Vagina (tissue), 2 donors: ENCODE measurements at regions not wholly inside any gene's neighbourhood (a gene's known extent, or its start where the extent isn't known, plus 50 kb on each side); places are given as distances from the start of the nearest gene placed in this dataset.

ENCODE experiments used
- DNase-seq, 2 donors: peaks; one replicate each; pipeline ENCODE4 v3.0.0-alpha.2; 2017; ENCODE audit errors: extremely low spot score in 2 of 2
- H3K27ac ChIP-seq: fragments of 200-600 bp; sonication (generic); one replicate; pipeline ENCODE4 v1.5.1; 2019
- H3K27me3 ChIP-seq: fragments of 200-600 bp; sonication (generic); one replicate; pipeline ENCODE4 v1.5.1; 2019
- H3K36me3 ChIP-seq, 2 donors: fragments of 200-600 bp; sonication (generic); one replicate each; pipeline ENCODE4 v1.5.1; 2017 to 2019
- H3K4me1 ChIP-seq: fragments of 200-600 bp; sonication (generic); one replicate; pipeline ENCODE4 v1.5.1; 2019
- H3K4me3 ChIP-seq, 2 donors: fragments of 200-600 bp; sonication (generic); 1 replicate in 1 of 2; 2 replicates in 1 of 2; pipeline ENCODE4 v1.5.1; 2016 to 2019
- H3K9me3 ChIP-seq: fragments of 200-600 bp; sonication (generic); one replicate; pipeline ENCODE4 v1.5.1; 2019
- POLR2A ChIP-seq, 2 donors: fragments of 450-650 bp; IDR thresholded peaks; one replicate each; pipeline ENCODE4 v1.6.1; 2017; ENCODE audit warnings: antibody characterized with exemption in 2 of 2, mild to moderate bottlenecking in 2 of 2, moderate library complexity in 2 of 2
- POLR2AphosphoS5 ChIP-seq, 2 donors: sonication (generic); formaldehyde crosslinking; IDR thresholded peaks; one replicate each; pipeline ENCODE4 v1.9.0; 2017; ENCODE audit warnings: antibody characterized with exemption in 2 of 2, mild to moderate bottlenecking in 2 of 2, low read depth in 1 of 2; ENCODE audit not compliant: insufficient read depth in 1 of 2
- intact Hi-C: fragments of 100-400 bp; cut with DNase I; formaldehyde crosslinking; loops from one replicate; pipeline ENCODE4 v1.15.1; 2023
- TF ChIP-seq, protein P1 (sequence below), 3 experiments: fragments of 450-650 bp in 2 of 3; fragments of 200-600 bp in 1 of 3; sonication (generic) in 1 of 3; IDR thresholded peaks; one replicate each; pipeline ENCODE4 v1.5.1; 2017 to 2019; ENCODE audit warnings: antibody characterized with exemption in 3 of 3, mild to moderate bottlenecking in 2 of 3, moderate library complexity in 2 of 3

DNA sequence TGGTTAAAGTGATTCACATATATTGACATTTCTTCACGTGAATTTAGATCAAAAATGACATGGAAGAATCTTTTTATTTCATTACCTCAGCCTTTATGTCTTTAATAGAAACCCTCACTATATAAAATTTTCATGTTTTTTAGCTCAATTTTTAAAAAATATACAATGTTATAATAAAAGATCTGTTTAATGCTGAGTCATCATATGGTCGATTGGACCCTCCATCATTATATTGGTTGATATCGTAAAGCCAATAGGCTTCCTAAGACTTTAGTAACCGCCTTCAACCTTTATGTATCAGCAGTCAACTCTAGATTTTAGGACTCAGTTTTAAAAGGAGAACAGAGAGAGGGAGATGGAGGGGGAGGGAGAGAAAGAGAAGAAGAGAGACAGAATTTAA is 162.3 kb upstream of the FERD3L start:
- TF ChIP-seq POLR2A (IDR thresholded peaks at IDR 0.05) (no peak), POLR2AphosphoS5 (IDR thresholded peaks at IDR 0.05; ENCODE audit: insufficient read depth in 1 of 2, low read depth in 1 of 2) (no peak)
- TF ChIP-seq, protein P1, sequence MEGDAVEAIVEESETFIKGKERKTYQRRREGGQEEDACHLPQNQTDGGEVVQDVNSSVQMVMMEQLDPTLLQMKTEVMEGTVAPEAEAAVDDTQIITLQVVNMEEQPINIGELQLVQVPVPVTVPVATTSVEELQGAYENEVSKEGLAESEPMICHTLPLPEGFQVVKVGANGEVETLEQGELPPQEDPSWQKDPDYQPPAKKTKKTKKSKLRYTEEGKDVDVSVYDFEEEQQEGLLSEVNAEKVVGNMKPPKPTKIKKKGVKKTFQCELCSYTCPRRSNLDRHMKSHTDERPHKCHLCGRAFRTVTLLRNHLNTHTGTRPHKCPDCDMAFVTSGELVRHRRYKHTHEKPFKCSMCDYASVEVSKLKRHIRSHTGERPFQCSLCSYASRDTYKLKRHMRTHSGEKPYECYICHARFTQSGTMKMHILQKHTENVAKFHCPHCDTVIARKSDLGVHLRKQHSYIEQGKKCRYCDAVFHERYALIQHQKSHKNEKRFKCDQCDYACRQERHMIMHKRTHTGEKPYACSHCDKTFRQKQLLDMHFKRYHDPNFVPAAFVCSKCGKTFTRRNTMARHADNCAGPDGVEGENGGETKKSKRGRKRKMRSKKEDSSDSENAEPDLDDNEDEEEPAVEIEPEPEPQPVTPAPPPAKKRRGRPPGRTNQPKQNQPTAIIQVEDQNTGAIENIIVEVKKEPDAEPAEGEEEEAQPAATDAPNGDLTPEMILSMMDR (IDR thresholded peaks at IDR 0.05): no peak
- Histone ChIP-seq H3K9me3 (no peaks in the 10 kb centered on the region), H3K36me3 (no peaks in the 10 kb centered on the region), H3K4me3 (no peak overlapping the region), H3K4me1 (no peaks in the 10 kb centered on the region), H3K27me3 (no peaks in the 10 kb centered on the region), H3K27ac (no peak overlapping the region)
- intact Hi-C loops: no loop called here
- DNase-seq: no peak

GRCh38 chr7:19305698-19306097 is 160.5 kb upstream of the FERD3L start:
- no peaks in the 10 kb centered on the region for H3K4me1 ChIP-seq
- intact Hi-C loops: no loop called here
- no peaks in the 10 kb centered on the region for H3K36me3 ChIP-seq
- no peak overlapping the region for H3K4me3 ChIP-seq
- no peak for DNase-seq
- H3K27ac ChIP-seq: no peak overlapping the region
- no peaks in the 10 kb centered on the region for H3K9me3 ChIP-seq
- TF ChIP-seq POLR2AphosphoS5 (IDR thresholded peaks at IDR 0.05; ENCODE audit: insufficient read depth in 1 of 2, low read depth in 1 of 2) (no peak), POLR2A (IDR thresholded peaks at IDR 0.05) (no peak)
- TF ChIP-seq, protein P1 (IDR thresholded peaks at IDR 0.05): no peak
- H3K27me3 ChIP-seq: no peaks in the 10 kb centered on the region

- H3K9me3 ChIP-seq: no peaks in the 10 kb centered on the region
- H3K4me1 ChIP-seq: no peaks in the 10 kb centered on the region
- TF ChIP-seq POLR2A (IDR thresholded peaks at IDR 0.05) (no peak), POLR2AphosphoS5 (IDR thresholded peaks at IDR 0.05; ENCODE audit: insufficient read depth in 1 of 2, low read depth in 1 of 2) (no peak)
- DNase-seq: no peak
- no peak overlapping the region for H3K4me3 ChIP-seq
- H3K36me3 ChIP-seq: no peaks in the 10 kb centered on the region
- no peak overlapping the region for H3K27ac ChIP-seq
- intact Hi-C loops: no loop called here
- H3K27me3 ChIP-seq: no peaks in the 10 kb centered on the region
These were observed 158.9 kb upstream of the FERD3L start for GRCh38 chr7:19304086-19304485.

DNA sequence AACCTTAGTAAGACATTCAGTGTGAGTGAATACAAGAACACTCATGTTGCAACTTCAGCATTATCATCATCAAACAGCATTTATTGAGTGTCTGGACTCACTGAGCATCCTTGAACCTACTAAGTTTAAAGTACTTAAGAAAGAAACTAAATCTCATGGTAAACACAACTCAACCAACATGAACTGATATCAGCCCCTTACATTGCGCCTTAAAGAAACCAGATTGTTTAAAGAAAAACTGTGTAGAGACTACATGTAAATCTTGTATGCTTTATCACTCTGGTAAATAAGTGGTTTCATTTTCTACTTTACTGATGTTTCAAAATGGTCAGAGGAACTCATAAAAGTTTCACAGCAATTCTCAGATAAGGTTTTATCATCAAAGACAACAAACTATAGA is 157.5 kb upstream of the FERD3L start:
- H3K9me3 ChIP-seq: no peaks in the 10 kb centered on the region
- no peak for DNase-seq
- no peak overlapping the region for H3K27ac ChIP-seq
- no peaks in the 10 kb centered on the region for H3K27me3 ChIP-seq
- H3K36me3 ChIP-seq: no peaks in the 10 kb centered on the region
- TF ChIP-seq, protein P1 (IDR thresholded peaks at IDR 0.05): no peak
- TF ChIP-seq POLR2AphosphoS5 (IDR thresholded peaks at IDR 0.05; ENCODE audit: insufficient read depth in 1 of 2, low read depth in 1 of 2) (no peak), POLR2A (IDR thresholded peaks at IDR 0.05) (no peak)
- intact Hi-C loops: no loop called here
- H3K4me3 ChIP-seq: no peak overlapping the region
- no peaks in the 10 kb centered on the region for H3K4me1 ChIP-seq

DNA sequence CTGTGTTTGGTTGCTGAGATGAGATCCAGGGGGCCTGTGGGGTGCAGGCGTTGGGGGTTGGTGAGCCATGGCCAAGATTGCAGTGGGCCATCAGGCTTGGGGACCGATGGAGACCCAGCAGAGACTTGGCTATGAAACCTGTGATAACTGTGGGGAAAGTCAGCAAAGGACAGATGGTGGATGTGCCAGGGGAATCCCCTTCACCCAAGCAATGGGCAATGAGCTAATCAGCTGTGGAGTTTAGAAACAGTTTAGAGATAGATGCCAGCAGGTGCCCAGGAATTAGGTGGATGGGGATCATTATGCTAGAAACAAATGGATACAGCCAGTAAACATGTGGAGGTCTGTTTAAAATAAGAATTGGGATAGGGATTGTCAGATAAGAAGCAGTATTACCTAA is 151.4 kb upstream of the FERD3L start:
- intact Hi-C loops: no loop called here
- Histone ChIP-seq H3K27me3 (no peaks in the 10 kb centered on the region), H3K4me1 (peaks cover 11% of the 10 kb centered on the region), H3K9me3 (no peaks in the 10 kb centered on the region), H3K36me3 (no peaks in the 10 kb centered on the region), H3K4me3 (no peak overlapping the region), H3K27ac (no peak overlapping the region)
- TF ChIP-seq POLR2AphosphoS5 (IDR thresholded peaks at IDR 0.05; ENCODE audit: insufficient read depth in 1 of 2, low read depth in 1 of 2): no peak
- no peak for TF ChIP-seq POLR2A (IDR thresholded peaks at IDR 0.05)
- TF ChIP-seq, protein P1 (IDR thresholded peaks at IDR 0.05): no peak
- no peak for DNase-seq

DNA sequence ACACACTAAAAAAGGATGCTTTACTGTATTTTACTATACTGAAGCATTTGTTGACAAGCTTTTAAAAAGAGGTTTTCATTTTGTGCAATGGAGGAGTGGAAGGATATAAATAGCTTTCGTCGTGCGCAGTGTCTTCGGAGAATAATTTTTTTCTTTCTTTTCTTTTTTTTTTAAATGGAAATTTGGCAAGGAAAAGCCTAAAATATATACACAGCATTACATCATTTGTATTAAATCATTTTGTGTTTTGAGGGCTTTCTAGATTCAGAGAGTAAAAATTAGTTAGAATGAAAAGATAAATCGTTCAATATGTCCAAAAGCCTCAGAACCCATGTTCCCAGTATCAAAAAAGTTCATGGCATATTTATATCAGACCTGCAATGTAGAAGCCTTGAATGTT is 150.2 kb upstream of the FERD3L start:
- Histone ChIP-seq H3K36me3 (no peaks in the 10 kb centered on the region), H3K4me3 (no peak overlapping the region), H3K27ac (no peak overlapping the region), H3K4me1 (peaks cover 11% of the 10 kb centered on the region), H3K27me3 (no peaks in the 10 kb centered on the region), H3K9me3 (no peaks in the 10 kb centered on the region)
- DNase-seq: no peak
- intact Hi-C loops: no loop called here
- no peak for TF ChIP-seq POLR2AphosphoS5 (IDR thresholded peaks at IDR 0.05; ENCODE audit: insufficient read depth in 1 of 2, low read depth in 1 of 2)
- TF ChIP-seq, protein P1 (IDR thresholded peaks at IDR 0.05): no peak
- no peak for TF ChIP-seq POLR2A (IDR thresholded peaks at IDR 0.05)
